M059J (cell line): ENCODE measurements at regions not wholly inside any gene's neighbourhood (a gene's known extent, or its start where the extent isn't known, plus 50 kb on each side); places are given as distances from the start of the nearest gene placed in this dataset.
"Not testable (repeated sequence)": the region's sequence is repeated elsewhere in the genome, so short reads cannot be mapped to it uniquely, and the experiment has no call there.

Experiments used
- DNase-seq: peaks from one replicate; pipeline ENCODE4 v3.0.0-alpha.2; 2012; ENCODE audit warnings: low read depth

DNA sequence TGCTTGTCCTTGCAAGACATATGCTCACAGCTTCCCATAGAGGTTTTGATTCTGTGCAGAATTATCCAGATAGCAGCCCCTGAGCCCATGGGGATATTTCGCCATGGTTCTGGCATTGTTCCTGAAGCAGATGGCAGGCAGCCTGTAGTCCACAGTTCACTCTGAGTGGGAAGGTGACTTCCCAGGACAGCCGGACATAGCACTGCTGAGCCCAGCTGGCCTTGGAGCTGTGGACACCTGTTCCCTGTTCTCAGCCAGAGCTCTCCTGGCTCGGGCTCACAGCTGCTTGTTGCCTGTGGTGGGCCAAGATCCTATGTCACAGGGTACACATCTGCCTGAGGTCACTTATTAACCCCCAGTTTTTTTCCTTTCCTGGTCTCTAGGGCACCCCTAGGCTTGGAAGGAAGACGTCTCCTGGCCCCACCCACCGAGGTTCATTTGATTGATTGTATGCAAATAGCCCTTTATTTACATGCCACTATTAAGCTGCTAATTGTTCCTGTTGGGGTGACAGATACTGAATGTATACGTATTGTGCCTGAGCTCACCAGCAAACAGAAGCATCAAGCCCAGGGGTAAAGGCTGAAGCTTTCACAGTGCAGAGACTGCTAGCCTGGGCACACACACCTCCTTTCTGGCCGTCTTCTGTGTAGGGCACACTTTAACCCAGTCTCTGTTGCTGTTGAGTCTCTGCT, 96.6 kb upstream of the DMRT1 start:
- no peak for DNase-seq

DNA sequence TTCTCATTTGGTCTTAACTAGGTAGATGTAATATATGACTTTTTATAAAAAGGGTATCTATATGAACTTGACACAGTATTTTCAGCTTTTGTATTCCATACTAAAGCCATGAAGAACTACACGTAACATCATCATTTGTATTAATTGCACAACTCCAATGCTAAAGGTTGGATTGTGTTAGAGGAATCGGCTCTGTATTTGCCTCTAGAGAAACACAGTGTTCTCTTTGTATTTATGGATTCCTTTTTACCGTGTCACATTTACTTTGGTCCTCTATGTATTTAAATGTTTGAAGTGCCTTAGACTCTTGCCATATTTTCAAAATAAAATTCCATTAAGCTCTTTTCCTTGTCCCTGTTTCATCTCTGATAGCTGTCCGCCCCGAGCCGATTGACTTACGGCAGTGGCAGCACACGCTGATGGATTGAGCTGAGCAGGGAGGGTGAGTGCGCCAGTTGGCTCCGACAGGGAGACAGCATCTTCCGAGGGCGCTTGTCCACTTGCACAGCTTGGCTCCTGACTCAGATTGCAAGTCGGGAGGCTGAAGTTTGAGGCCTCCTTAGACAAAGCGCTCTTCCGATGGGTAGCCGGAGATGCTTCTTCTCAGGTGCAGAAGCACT, 95.6 kb upstream of the DMRT1 start:
- no peak for DNase-seq

DNA sequence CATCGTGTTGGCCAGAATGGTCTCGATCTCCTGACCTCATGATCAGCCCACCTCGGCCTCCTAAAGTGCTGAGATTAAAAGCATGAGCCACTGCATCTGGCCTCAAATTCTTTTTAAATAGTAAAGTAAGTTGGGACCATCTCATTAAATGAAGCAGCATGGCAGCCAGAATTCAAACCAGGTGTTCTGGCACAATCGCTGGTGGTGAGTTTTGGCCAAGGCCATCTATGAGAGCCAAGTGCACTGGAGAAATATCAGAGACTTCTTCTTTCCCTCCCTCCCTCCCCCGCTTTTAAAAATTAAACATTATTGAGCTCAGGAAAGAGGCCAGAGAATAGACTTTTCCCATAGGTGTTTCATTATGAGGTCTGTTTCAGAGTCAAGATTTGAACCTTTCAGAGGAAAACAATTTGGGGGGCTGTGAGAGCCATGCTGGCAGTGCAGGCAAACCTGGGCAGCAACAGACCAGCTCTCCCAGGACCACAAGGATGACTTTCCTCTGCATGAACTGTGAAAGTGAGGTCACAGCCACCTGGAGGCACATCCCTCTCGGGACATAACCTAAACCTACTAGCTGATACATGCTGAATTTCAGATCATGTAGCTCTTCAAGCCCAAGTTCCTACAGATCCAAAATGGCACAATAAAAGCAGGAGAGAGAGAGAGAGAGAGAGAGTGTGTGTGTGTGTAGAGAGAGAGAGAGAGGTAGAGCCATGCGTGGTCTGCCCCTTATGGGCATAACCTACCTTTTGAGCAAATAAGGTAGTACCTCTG, 94.6 kb upstream of the DMRT1 start:
- DNase-seq = no peak

DNA sequence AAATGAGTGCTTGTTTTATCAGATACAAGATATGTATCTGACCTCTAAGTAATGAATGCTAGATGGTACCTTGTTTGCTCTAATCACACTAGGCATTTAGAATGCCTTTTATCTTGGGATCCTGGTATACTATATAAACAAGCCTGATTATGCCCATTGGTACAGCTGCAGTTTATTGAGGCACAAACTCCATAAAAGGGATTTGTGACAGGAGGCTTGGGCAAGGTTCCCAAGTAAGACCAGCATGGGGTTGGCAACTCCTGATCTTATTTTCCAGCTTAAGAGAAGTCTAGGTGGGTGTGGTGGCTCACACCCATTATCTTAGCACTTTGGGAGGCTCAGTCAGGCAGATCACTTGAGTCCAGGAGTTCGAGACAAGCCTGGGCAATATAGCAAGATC, 93.9 kb upstream of the DMRT1 start:
- peak; percentile 13 for DNase-seq

GRCh38 chr9:748861-749497, 92.5 kb upstream of the DMRT1 start:
- no peak for DNase-seq

DNA sequence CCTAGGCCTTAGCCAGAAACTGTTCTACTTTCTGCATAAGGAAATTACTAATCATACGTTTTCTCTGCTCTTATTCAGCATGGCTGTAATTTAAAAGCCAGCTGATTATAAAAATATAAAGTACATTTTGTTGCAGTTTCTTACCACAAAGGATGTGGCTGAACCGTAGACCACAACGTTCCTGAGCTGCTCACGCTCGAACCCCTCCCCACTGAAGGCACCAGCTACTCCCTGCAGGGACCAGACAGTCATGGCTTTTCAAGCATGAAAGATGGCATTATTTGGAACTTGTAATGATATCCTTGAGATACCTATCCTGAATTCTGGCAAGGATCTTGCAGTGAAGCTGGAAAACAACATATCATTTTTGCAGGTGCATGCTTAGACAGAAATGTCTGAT, 91.8 kb upstream of the DMRT1 start:
- DNase-seq = peak; percentile 65

DNA sequence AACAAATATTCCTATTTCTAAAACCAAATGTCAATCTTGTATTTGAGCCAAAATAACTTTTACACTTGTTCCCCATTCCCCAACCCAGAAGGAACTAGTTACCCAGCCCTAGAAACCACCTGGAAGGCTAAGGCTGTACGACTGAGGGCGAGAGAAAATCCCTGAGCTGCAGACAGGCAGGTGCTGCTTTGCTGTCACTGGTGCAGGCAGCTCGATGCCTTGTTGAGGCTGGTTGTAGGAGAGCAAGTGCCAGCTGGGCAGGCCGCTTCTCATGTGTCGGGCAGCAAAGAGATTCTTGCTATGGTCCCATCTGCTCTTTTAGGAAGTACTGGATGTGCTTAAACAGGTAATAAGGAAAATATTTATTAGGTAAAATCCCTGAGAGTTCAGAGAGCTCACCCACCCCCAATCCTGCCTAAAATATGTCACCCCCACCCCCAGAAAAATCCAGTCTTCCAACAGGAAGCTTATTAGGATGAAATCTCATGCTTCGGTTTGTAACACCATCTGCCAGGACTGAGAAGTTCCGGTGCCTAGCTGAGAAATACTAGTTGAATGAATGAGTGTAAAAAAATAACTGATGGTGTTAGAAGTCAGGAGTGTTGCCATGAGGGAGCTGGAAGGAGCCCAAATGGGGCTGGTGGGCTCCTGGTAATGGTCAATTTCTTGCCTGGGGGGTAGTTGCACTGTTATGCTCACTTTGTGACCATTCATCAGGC, 91.1 kb upstream of the DMRT1 start:
- DNase-seq = no peak

GRCh38 chr9:751137-752051, 90.1 kb upstream of the DMRT1 start:
- peak; percentile 89 for DNase-seq

GRCh38 chr9:752201-752600, 89.3 kb upstream of the DMRT1 start:
- DNase-seq = peak; percentile 95

DNA sequence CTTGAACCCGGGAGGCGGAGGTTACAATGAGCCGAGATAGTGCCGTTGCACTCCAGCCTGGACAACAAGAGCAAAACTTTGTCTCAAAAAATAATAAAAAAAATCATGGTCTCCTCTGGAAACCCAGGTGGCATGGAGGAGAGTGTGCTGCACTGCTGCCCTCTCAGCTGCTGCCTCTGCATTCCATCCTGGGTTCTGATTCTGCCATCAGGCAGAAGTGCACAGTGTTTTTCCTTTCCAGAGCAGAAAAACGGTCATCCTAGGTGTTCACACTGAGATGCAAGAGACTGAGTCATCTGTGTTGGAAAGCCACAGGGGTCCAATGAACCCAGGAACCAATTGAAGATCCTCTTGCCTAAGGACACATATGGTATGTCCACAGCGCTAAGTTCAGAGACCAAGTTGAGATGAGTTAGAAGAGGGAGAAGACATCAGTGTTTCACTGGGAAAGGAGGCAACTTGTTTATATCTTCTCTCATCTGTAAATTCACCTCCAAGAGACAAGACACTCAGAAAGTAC, 88.8 kb upstream of the DMRT1 start:
- DNase-seq = peak; percentile 73

GRCh38 chr9:753734-754133, 87.8 kb upstream of the DMRT1 start:
- DNase-seq = not testable (repeated sequence)

DNA sequence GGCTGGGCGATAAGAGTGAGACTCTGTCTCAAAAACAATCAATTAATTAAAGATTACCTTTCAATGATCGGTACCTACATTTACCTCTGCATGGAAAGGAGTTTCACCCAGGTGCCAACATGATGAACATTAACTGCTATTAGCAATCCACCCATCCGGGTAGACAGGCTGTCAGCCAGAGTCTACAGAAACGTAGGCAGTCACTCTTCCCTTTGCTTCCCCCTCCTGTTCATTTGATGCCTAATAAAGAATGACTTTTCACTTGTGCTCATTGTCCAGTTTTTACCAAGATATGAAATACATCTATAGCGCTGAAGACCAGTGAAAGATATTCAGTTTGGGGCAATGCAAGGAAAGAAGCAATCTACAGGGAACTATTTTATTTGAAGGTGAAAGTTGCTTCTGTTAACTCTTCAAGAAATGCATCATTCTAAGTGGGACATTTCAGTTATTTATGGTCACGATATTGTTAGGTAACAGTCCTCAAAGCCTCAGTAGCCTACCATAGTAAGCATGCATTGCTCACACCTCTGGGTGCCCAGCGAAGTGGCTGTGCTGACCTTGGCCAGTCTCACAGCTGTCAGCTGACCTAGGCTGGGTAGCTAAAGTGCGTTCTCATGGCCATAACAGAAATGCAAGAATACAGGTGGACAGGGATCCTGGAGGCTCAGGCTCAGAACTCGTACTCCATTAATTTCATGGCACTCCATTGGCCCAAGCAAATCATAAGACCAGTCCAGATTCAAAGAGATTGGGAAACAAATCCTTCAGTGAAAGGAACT, 87.2 kb upstream of the DMRT1 start:
- peak; percentile 44 for DNase-seq

DNA sequence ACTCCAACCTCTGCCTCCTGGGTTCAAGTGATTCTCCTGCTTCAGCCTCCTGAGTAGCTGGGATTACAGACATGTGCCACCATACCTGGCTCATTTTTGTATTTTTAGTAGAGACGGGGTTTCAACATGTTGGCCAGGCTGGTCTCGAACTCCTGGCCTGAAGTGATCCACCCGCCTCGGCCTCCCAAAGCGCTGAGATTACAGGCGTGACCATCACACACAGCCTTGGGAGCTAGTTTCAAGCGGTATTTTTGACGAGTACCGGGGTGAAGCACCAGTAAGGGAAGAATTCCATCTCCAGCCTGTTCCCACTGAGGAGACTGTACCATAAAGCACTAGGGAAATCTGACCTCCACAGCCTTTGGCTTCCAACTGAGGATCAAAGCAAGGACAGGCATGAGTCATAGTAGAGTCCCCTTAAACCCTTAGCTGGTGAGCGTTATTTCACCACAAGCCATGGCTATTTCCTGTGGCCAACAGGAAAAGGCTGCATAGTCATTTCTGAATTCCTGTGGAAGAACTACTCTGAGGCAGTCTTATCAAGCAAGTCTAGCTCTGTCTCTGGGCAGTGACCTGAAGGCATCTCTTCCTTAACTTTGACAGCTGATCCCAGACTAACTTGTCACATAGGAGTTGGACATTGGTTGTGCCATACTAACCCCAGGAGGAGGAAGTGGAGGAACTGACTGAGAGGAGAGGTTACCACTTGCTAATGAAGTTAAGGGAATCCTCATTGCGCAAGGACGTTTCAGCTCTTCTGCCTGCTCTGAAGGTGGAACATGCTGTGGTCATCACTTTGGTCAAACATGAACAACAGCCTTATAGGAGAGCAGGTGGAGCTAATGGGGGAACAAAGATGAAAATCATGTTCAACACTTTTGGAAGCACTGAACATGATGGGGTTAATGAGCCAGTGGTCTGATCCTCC, 85.8 kb upstream of the DMRT1 start:
- peak; percentile 99 for DNase-seq

- peak; percentile 75 for DNase-seq
Observed at GRCh38 chr9:757246-757881, 84.1 kb upstream of the DMRT1 start.

DNA sequence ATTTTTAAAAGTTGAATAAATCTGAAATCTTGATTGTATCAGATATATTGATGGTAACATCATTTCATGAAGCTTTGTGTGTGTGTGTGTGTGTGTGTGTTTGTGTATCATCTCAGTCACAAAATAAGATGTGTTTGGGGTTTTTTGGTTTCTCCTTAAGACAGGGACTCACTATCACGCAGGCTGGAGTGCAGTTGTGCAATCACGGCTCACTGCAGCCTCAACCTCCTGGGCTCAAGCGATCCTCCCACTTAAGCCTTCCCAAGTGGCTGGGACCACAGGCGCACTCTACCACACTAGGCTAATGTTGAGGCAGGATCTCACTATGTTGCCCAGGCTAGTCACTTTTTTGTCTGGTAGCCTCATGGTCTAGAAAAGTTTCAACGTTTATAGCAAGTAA, 83.4 kb upstream of the DMRT1 start:
- DNase-seq = no peak

- no peak for DNase-seq
Observed at GRCh38 chr9:759541-759940, 82.0 kb upstream of the DMRT1 start.

- DNase-seq = no peak
Observed at GRCh38 chr9:759983-760736, 81.3 kb upstream of the DMRT1 start.
